A673 (cell line): ENCODE measurements at regions not wholly inside any gene's neighbourhood (a gene's known extent, or its start where the extent isn't known, plus 50 kb on each side); places are given as distances from the start of the nearest gene placed in this dataset.

ENCODE experiments used
- EZH2 ChIP-seq: fragments of 200-600 bp; sonication (generic); IDR thresholded peaks from 2 replicates; pipeline ENCODE4 v1.6.1; 2017; ENCODE audit warnings: borderline replicate concordance, low read depth, mild to moderate bottlenecking, mixed read lengths, antibody characterized with exemption, low read length; ENCODE audit not compliant: poor library complexity, severe bottlenecking
- TF ChIP-seq, protein P1 (sequence below): fragments of 300-800, 200-600 bp; sonication (generic); conservative IDR thresholded peaks from 2 replicates; pipeline ENCODE4 v1.5.1; 2017; ENCODE audit warnings: low read depth, mild to moderate bottlenecking, antibody characterized with exemption, low read length, moderate library complexity, mixed read lengths

DNA sequence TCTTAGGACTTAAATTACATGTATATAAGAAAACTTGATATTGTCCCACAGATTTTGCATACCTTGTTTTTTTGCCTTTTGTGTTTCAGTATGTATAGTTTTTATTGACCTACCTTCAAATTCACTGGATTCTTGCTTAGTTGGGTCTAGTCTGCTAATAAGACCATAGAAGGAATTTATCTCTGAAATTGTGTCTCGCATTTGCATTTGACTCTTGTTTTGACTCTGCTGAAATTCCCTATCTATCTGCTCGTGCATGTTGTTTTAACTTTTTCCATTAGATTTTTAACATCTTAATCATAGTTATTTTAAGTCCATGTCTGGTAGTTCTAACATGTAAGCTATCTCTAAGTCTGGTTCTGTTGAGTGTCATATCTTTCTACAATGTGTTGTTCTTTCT lies 163.9 kb downstream of the SCP2D1 start:
- TF ChIP-seq, protein P1, sequence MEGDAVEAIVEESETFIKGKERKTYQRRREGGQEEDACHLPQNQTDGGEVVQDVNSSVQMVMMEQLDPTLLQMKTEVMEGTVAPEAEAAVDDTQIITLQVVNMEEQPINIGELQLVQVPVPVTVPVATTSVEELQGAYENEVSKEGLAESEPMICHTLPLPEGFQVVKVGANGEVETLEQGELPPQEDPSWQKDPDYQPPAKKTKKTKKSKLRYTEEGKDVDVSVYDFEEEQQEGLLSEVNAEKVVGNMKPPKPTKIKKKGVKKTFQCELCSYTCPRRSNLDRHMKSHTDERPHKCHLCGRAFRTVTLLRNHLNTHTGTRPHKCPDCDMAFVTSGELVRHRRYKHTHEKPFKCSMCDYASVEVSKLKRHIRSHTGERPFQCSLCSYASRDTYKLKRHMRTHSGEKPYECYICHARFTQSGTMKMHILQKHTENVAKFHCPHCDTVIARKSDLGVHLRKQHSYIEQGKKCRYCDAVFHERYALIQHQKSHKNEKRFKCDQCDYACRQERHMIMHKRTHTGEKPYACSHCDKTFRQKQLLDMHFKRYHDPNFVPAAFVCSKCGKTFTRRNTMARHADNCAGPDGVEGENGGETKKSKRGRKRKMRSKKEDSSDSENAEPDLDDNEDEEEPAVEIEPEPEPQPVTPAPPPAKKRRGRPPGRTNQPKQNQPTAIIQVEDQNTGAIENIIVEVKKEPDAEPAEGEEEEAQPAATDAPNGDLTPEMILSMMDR, result no peak
- no peak for TF ChIP-seq EZH2
